Suppressor macrophage treated with lipopolysaccharide for 4 hours (primary cell): ENCODE measurements at regions not wholly inside any gene's neighbourhood (a gene's known extent, or its start where the extent isn't known, plus 50 kb on each side); places are given as distances from the start of the nearest gene placed in this dataset.
A peak's percentile ranks its signal among the peaks of the same experiment; 100 is the strongest.

Experiments
- DNase-seq: peaks from one replicate; pipeline ENCODE4 v3.0.0-alpha.2; 2020

DNA sequence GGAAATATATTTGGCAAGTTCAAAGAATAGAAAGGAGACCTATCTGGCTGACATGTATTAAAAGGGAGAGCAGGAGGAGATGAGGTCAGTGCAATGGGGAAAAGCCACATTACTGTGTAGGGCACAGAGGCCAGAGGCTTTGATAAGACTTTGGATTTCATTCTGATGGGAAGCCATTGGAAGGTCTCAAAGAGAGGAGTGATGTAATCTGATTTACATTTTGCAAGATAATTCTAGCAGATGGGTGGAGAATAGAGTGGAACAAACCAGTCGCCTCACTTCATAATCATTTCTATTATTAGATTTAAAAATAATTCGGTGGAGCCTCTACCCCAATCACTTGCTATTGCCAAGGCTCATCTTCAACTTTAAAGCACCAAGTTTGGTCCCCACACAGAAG is 278.4 kb upstream of the ZC3H12C start:
- DNase-seq: no peak

DNA sequence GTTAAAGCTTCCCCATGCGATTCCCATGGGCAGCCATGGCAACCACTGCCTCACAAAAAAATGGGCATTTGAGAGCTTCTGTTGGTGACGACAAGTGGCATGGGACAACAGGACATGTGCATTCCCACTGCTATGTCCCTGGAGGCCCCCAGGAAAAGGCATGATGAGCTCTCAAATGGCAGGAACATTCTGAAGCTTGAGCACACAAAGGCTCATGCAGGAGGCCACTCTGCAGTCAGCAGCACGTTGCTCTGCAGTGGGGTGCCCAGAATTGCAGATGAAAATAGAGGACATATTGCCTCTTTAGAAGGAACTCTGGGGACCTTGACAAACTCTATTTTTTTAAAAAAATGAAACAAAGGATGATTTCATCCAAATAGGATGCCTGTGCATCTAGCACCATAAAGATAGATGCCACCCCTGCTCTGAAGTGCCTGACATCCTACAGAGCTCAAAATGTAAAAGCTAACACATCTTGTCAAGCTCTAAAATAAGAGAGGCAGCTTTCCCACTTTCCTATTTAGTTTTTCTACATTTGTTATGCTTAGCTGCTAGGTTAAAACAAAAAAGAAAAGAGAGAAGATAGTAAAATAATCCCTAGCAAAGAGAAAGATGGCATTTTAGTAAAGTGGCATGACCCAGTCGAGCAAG is 277.6 kb upstream of the ZC3H12C start:
- DNase-seq: no peak

DNA sequence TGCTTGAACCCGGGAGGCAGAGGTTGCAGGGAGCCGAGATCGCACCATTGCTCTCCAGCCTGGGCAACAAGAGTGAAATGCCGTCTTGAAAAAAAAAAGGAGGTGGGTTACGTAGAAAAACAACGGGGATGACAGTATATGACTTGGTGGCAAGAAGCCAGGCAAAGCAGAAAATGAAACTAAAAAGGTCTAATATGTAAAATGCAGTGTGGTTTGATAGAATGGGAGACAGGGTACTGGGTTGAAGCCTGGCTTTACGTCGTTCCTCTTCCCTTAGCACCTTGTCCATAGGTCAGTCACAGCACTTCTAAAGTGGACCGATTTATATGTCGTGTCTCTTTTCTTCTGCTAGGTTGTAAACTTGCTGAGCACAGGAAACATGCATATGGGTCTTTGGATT is 274.9 kb upstream of the ZC3H12C start:
- peak; percentile 18 for DNase-seq

DNA sequence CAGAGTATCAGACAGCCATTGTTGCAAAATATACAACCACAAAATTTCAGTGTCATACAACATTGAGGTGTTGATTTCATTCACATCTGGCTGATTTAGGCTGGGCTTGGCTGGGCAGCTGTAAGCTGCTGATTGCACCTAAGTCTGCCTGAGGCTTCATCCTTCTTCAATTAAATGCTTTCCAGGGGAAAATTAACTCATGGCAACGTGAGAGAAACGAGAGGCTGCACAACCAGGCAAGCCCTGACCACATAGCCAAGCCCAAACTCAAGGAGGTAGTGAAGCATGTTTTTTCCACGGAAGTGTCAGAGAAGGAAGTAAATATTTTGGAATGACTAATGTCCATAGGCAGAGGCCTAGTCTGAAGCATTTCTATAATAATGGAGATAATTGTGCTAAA is 273.8 kb upstream of the ZC3H12C start:
- no peak for DNase-seq

DNA sequence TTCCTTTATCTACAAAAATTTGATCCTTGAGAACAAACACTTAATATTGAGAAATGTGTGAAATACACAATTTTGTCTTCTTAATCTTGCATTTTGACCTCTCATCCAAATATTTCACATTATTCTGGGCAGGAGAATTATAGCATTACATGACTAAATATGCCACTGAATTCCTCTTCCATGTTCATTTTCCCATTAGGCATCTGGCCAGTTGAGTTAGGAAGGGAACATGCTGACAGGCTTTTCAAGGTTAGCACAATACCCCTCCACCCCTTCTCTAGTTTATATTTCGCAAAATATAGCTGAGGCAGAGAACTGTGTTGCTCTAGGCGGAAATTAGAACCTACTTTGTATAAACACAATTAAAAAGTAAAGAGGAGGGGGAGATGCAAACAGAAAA is 271.7 kb upstream of the ZC3H12C start:
- DNase-seq: no peak

DNA sequence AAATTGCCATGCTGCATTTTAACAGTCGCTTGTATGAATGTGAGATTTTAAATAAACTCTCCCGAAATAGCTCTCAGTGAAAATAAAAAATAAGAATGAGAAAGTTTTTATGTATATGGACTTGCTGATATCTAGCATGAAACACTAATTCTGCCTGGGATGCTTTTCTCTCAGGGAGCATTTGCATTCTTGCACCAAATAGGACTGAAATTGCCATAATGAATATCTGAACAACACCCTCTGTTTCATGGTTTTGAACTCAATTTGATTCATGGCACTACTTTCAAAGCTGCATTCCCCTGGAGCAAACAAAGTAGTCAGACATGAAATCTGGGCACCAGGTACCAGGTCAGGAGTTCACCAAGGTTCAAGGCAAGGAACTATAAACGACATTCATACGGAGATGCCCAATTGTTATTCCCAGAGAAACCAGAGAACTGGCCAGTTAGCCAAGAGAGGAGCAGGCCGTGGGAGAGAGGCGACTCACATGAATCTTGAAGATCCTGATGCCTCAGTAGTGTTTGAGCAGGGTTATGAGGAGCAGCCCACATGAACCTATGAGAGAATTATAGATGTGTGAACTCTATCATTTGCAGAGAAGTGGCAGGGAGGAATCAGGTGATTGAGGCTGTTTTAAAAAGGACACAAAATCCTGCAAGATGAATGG is 270.6 kb upstream of the ZC3H12C start:
- DNase-seq: no peak

DNA sequence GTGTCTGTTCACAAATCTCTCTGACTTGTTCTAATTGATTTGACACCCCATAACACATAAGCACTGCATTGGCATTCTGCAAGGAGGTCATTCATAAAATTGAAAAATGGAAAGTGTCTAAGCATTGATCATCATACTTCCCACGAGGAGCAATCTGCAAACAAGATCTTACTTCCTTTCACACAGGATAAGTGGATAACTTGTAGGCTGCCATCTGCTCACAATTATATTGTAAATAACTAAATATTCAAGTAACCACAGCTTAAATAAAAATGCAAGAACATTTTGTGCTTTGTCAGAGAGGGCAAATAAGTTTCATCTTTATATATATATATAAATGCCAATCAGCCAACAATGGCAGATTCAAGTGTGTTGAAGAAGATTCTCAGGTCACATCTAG is 264.8 kb upstream of the ZC3H12C start:
- DNase-seq: no peak

DNA sequence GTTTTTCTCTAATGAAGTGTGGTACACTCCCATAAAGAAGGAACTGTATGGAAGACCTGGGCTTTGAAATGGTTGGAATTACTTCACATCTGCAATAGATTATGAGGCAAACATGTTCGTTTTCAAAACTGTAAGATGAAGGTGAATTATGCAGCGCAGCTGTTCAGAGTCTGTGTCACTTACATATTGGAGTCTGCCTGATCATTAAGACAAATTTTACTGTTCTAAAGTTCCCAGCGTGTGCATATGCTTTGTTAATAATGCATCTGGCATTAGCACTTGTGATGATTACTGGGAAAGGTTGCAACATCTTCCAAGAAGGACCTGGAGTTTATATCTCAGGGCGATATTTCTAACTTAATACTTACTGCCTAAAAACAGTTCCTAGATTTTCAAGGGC is 255.2 kb upstream of the ZC3H12C start:
- no peak for DNase-seq

DNA sequence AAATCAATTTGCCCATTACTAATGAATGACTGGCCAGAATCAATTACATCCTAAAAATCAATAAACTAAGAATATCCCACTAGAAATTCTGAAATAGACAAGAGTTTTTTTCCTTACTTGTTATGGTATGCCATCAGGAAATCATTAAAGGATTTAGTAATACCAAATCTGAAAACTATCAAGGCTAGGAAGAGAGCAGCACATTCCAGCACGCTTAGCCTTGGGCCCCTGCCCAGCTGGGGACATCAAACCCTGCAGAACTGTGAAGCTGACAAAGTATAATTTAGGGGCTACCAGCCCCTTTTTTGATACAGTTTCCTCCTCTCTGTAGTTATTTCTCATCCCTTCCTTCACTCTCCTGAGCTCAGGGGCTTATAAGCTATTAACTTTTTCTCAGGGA is 247.8 kb upstream of the ZC3H12C start:
- DNase-seq: no peak

DNA sequence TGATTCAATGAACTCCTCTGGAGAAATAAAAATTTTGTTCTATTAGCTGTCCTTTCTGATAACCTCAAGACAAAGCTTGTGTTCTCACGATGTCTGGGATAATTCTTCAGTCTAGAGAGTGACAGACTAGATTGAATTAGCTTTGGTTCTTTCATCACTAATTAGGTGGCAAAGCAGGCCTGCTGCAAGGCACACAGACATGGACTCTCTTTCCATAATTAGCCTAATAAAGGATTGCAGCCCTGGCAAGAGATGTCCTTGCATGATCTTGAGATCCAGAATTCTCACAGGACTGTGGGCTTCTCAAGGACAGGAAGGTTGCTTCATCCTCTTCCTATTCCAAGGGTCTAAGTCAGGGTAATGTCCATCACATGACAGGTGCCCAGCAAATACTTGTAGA is 245.6 kb upstream of the ZC3H12C start:
- DNase-seq: no peak

DNA sequence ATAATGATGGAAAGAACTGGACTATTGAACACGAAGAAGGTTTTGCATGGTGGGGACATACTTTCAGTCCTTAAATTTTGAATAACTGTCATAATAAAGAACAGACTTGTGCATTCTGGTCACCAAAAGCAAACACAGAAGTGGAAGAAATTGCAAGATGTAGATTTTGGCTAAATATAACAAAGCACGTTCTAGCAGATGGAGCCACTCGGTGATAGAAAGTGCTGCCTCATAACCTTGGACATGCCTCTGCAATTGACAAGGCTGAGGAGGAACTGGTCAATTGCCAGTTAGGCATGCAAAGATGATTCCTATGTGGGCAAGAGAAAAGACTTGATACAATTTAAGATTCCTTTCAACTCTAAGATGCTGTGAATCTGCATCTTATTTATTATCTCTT is 244.1 kb upstream of the ZC3H12C start:
- no peak for DNase-seq

DNA sequence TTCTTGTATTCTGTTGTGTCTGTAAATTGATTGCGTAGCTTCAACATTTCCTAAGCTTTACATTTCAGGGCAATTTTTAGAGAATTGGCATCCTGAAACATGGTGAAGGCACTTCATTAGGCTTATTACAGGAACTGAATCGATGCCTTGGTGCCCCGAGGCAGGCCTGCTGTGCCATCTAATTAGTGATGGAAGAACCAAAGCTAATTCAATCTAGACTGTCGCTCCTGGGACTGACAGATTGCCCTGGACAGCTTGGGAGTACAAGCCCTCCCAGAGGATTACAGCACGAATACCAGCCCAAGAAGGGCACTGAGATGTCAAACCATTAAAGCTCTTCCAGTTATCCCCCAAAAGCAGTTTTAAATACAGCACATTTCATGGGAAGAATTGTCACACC is 243.2 kb upstream of the ZC3H12C start:
- no peak for DNase-seq

DNA sequence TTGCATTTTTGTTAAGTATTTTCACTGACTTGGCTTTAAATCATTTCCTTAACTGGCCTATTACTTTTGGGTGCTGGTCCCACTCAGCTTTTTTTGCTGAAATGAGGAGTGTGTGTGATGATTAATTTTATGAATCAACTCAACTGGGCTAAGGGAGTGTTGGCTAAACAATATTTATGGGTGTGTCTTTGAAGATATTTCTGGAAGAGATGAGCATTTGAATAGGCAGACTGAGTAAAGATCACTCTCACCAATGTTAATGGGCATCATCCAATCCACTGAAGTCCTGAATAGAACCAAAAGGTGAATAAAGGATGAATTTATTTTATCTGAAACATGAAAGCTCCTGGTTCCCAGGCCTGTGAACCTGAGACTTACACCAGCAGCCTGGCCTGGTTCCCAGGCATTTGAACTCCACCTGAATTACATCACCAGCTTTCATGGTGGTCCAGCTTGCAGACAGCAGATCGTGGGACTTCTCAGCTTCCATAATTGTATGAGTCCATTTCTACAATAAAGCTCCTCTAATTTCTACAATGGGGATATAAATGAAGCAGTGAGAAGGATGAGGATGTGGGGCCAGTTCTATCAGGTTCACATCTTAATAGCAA is 241.3 kb upstream of the ZC3H12C start:
- DNase-seq: no peak

DNA sequence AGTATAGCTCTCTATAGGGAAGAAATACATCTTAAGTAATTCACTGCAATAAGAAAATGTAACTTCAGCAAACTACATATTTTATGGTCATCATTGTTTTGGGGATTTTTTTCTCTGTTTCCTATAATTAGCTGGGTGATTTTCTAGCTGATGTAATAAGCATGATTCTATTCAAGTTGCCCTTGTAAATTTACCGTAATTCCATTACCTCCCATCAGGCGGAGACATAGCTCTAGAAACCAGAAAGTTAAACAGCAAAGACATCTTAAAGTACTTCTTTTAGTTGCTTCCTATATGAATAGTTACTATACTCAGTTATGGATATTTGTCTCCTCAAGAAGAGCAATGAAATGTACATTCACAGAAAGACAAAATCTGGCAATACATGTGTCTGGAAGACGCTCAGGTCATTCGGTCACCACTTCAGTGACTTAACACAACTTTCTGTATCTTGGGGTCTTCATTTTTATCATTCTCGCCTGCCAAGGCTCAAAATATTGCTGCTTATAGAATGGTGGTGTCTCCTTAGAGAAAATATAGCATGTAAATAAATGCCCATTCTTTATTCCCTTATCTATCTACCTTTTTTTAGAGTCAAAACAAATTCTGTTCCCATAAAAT is 239.9 kb upstream of the ZC3H12C start:
- DNase-seq: peak; percentile 79

DNA sequence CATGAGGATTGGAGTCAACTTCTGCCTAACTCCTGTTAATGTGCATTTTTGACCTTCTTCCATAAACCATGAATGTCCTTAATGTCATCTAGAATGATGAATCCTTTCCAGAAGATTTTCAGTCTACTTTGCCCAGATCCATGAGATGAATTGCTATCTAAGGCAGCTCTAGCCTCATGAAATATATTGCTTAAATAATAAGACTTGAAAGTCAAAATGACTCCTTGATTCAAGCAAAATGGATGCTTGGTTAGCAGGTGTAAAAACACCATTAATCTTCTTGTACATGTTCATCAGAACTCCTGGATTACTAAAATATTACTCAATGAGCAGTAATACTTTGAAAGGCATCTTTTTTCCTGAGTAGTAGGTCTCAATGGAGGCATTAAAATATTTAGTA is 238.5 kb upstream of the ZC3H12C start:
- no peak for DNase-seq

DNA sequence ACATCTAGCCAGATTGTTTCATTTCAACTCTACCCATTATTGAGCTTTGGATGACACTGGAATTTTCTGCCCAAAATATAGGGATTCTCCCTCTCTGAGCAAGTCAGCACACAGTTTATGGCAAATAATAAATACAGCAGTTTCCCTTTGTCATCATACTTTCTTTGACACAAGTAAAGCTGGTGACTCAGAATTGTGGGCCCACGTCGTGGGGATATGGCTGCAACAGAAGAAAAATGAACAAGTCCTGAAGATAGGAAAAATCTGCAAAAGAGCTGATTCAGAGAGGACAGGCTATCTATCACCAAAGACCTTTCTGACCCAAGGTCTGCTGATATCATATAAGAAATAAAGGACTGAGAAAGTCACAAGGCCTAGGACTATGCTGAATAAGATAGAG is 236.3 kb upstream of the ZC3H12C start:
- peak; percentile 6 for DNase-seq

DNA sequence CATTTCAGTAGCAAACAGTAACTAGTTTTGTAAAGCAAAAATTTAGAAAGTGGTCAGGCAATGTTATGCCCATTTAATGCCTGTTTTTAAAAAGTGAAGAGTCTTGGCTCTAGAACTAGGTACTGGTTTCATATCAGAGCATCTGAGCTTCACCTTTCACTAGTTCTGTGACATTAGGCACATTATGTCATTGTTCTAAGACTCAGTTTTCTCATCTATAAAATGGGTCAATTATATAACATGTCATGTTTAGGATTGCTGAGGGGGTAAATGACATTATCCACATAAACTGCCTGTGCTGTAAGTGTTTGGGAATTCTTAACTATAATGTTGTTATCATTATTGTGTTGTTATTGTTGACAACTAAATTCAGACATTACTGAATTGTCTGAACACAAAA is 235.6 kb upstream of the ZC3H12C start:
- no peak for DNase-seq

DNA sequence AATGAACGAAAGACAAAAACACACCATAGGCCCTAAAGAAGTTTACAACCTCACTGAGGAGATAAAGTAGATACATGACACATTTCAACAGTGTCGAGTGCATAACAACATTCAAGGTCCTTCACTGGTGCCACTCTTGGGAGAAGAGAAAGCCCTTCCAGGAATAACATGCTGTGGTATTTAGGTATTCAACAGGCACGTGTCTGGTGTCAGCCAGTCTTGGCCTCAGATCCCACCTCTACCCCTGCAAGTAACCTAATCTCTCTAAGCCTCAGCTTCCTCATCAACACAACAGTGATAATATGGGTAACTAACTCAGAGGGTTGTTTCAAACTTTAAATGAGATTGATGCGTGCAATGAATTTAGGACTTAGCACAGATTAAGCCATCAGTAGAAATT is 235.0 kb upstream of the ZC3H12C start:
- DNase-seq: no peak

DNA sequence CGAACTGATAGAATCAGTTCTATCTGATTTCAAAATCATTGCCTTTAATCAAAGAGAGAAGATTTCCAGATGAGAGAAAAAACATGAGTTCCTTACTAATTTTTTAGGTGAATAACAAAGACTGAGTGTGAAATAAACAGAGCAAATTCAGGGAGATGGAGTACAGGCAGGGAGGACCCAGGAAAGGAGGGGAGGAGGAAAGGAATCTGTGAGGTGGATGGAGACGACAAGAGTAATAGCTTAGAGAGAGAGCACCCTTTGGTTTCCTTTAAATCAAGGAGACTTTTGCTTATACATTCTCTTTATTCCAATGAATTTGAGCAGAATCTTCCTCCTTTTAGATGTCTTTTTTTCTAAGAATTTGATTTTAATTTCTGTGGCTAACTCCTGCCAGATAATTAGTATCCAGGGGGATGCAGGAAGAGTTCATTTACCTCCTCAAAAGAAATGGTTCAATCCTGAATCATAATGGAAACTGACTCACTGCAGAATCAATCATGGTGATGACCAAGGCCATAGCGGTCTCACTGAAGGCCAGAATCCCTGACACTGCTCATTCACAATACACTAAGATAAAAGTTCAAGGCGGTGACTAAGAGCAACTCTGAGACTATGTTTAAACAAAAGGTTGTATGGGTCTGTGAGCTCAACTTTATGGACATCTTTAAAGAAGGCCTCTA is 234.0 kb upstream of the ZC3H12C start:
- peak; percentile 12 for DNase-seq

DNA sequence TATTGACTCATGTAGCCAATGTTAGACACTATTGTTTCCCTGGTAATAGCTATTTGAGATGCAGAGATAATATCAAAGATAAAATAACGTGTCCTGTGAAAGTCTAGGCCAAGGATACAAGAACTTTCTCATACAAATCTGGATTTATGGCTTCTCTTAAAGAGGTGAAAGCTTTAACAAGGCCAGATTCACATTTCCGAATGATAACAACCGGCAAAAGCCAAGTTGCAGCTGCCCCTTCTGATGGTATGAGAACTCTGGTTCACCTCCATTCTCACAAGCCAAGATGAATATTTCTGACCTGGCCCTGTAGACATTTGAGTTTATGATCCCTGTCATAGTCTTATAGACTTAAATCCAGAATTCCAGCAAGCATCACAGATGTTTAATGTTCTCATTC is 230.4 kb upstream of the ZC3H12C start:
- no peak for DNase-seq

DNA sequence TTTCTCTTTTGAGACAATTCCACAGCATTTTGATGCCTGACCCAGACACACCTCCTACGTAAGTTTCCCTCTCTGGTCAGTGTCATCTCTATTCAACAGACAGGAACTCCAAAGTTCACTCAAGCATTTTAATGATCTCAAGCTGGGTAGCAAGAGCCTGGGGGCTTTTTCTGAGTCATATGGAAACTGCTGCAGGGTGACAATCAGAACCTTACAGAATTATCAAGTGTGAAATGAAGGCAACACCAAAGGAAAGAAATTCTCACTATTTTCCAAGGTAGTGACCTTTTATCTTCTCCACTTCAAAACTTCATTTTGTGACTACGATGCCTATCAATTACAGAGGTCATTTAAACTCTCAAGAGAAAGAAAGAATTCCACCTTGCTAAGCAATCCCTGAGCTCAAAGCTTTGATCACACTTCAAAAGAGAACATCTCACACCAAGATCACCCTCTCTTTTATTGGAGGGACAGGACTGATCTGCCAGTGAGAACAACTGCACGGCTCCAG is 229.0 kb upstream of the ZC3H12C start:
- DNase-seq: peak; percentile 41

DNA sequence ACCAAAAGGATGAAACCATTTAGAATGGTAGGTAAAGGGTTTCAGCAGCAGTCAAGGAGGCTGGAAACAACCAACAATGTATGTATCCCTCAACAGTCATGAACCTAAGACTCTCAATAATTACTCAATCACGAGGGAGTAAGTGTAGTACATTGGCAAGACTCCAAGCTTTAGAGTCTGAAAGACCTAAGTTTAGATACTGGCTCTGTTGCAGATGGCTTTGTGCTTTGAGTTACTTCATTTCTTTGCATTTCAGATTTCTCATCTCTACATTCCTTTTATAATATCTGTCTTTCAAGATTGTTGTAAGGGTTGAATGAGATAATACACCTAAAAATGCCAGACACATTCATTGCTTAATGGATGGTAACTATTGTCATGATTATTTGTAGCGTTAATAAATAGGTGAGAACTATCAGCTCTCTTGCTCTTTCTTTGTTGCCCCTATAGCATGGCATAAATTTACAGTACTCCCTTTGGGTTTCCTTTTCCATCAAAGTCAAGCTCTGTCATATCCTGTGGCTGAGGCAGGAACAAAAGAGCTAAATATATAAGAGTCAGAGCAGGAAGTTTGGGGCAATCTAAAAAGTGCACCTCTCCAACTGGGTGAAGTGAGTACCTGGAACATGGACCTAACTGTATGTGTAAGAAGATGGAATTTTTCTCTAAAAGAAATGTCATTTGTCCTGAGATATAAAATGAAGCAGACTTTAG is 228.2 kb upstream of the ZC3H12C start:
- peak; percentile 43 for DNase-seq
